ENCODE measurements at regions not wholly inside any gene's neighbourhood (a gene's known extent, or its start where the extent isn't known, plus 50 kb on each side); places are given as distances from the start of the nearest gene placed in this dataset.

- no peak overlapping the region for H3K4me2 ChIP-seq (ENCODE audit: low read length)
- TF ChIP-seq CTCF (conservative IDR thresholded peaks at IDR 0.05; ENCODE audit: low read length) (no peak), EZH2phosphoT487 (IDR thresholded peaks at IDR 0.05; ENCODE audit: borderline replicate concordance, low read depth, low read length) (no peak)
- no peak overlapping the region for H3K27ac ChIP-seq (ENCODE audit: low read depth, low read length, poor library complexity, severe bottlenecking)
- H4K20me1 ChIP-seq (ENCODE audit: insufficient read depth, low read length), result no peaks in the 10 kb centered on the region
- no peaks in the 10 kb centered on the region for H3K79me2 ChIP-seq (ENCODE audit: insufficient read depth, low read depth, low read length)
- no peak overlapping the region for H3K4me3 ChIP-seq (ENCODE audit: low read depth, low read length, poor library complexity, severe bottlenecking)
- CTCF ChIA-PET (ENCODE audit: unreplicated experiment), result interaction anchor here (0.5 kb wide), 1 partner anchor 1170 kb away, joined by 4 read pairs; no protein-coding TSS in a partner anchor
- no TSS peak for BruUV-seq (replicated peaks)
- DNase-seq (ENCODE audit: low spot score), result no peak
- intact Hi-C loops (cut with micrococcal nuclease; ENCODE audit: unreplicated experiment), result no loop called here
- H3K9me2 ChIP-seq (ENCODE audit: insufficient read depth, low read length), result no peaks in the 10 kb centered on the region
- POLR2A ChIA-PET, result no interaction called here
- no peaks in the 10 kb centered on the region for H3K9me3 ChIP-seq (ENCODE audit: low read length)
- no peaks in the 10 kb centered on the region for H3K4me1 ChIP-seq (ENCODE audit: insufficient read depth, low read length, poor library complexity, severe bottlenecking)
- no peaks in the 10 kb centered on the region for H3K36me3 ChIP-seq (ENCODE audit: insufficient read depth, low read length)
- no peak overlapping the region for H2AFZ ChIP-seq (ENCODE audit: low read length)
Measured at GRCh38 chrX:13890806-13891205, 73.9 kb upstream of the GPM6B start.

GRCh38 chrX:13888284-13888683 is 71.4 kb upstream of the GPM6B start:
- CTCF ChIA-PET (ENCODE audit: unreplicated experiment), result no interaction called here
- H4K20me1 ChIP-seq (ENCODE audit: insufficient read depth, low read length), result no peaks in the 10 kb centered on the region
- no TSS peak for BruUV-seq (replicated peaks)
- H2AFZ ChIP-seq (ENCODE audit: low read length), result no peak overlapping the region
- H3K9me3 ChIP-seq (ENCODE audit: low read length), result no peaks in the 10 kb centered on the region
- H3K9me2 ChIP-seq (ENCODE audit: insufficient read depth, low read length), result no peaks in the 10 kb centered on the region
- H3K27ac ChIP-seq (ENCODE audit: low read depth, low read length, poor library complexity, severe bottlenecking), result no peak overlapping the region
- DNase-seq (ENCODE audit: low spot score), result no peak
- H3K36me3 ChIP-seq (ENCODE audit: insufficient read depth, low read length), result no peaks in the 10 kb centered on the region
- intact Hi-C loops (cut with micrococcal nuclease; ENCODE audit: unreplicated experiment), result no loop called here
- POLR2A ChIA-PET, result no interaction called here
- no peak overlapping the region for H3K4me2 ChIP-seq (ENCODE audit: low read length)
- H3K4me1 ChIP-seq (ENCODE audit: insufficient read depth, low read length, poor library complexity, severe bottlenecking), result no peaks in the 10 kb centered on the region
- H3K79me2 ChIP-seq (ENCODE audit: insufficient read depth, low read depth, low read length), result no peaks in the 10 kb centered on the region
- no peak overlapping the region for H3K4me3 ChIP-seq (ENCODE audit: low read depth, low read length, poor library complexity, severe bottlenecking)
- no peak for TF ChIP-seq EZH2phosphoT487 (IDR thresholded peaks at IDR 0.05; ENCODE audit: borderline replicate concordance, low read depth, low read length)
- TF ChIP-seq CTCF (conservative IDR thresholded peaks at IDR 0.05; ENCODE audit: low read length), result no peak

- intact Hi-C loops (cut with micrococcal nuclease; ENCODE audit: unreplicated experiment), result no loop called here
- Histone ChIP-seq H2AFZ (ENCODE audit: low read length) (no peak overlapping the region), H3K36me3 (ENCODE audit: insufficient read depth, low read length) (no peaks in the 10 kb centered on the region), H3K79me2 (ENCODE audit: insufficient read depth, low read depth, low read length) (no peaks in the 10 kb centered on the region), H3K4me1 (ENCODE audit: insufficient read depth, low read length, poor library complexity, severe bottlenecking) (no peaks in the 10 kb centered on the region), H3K9me2 (ENCODE audit: insufficient read depth, low read length) (no peaks in the 10 kb centered on the region), H3K27ac (ENCODE audit: low read depth, low read length, poor library complexity, severe bottlenecking) (no peak overlapping the region), H3K4me3 (ENCODE audit: low read depth, low read length, poor library complexity, severe bottlenecking) (no peak overlapping the region), H3K4me2 (ENCODE audit: low read length) (no peak overlapping the region), H3K9me3 (ENCODE audit: low read length) (no peaks in the 10 kb centered on the region), H4K20me1 (ENCODE audit: insufficient read depth, low read length) (no peaks in the 10 kb centered on the region)
- POLR2A ChIA-PET, result no interaction called here
- DNase-seq (ENCODE audit: low spot score), result no peak
- TF ChIP-seq CTCF (conservative IDR thresholded peaks at IDR 0.05; ENCODE audit: low read length) (no peak), EZH2phosphoT487 (IDR thresholded peaks at IDR 0.05; ENCODE audit: borderline replicate concordance, low read depth, low read length) (no peak)
- BruUV-seq (replicated peaks), result no TSS peak
- CTCF ChIA-PET (ENCODE audit: unreplicated experiment), result no interaction called here
Measured at GRCh38 chrX:13885591-13885990, 68.7 kb upstream of the GPM6B start.

Data from OCI-LY7 (cell line).